ENCODE measurements at regions not wholly inside any gene's neighbourhood (a gene's known extent, or its start where the extent isn't known, plus 50 kb on each side); places are given as distances from the start of the nearest gene placed in this dataset.
A peak's percentile ranks its signal among the peaks of the same experiment; 100 is the strongest.

GRCh38 chrX:139200793-139201192 lies 329.7 kb upstream of the F9 start:
- H3K4me1 Mint-ChIP-seq, result peaks cover 10% of the 10 kb centered on the region
- no peak overlapping the region for H3K4me3 Mint-ChIP-seq
- TF ChIP-seq CTCF (IDR thresholded peaks at IDR 0.05), result no peak
- no peak for DNase-seq
- no peaks in the 10 kb centered on the region for H3K9me3 Mint-ChIP-seq
- H3K36me3 Mint-ChIP-seq (ENCODE audit: low read depth), result no peaks in the 10 kb centered on the region
- H3K27ac Mint-ChIP-seq, result no peak overlapping the region
- peaks cover 92% of the 10 kb centered on the region for H3K27me3 Mint-ChIP-seq (ENCODE audit: low read depth, poor library complexity)

GRCh38 chrX:139200346-139200745 lies 330.2 kb upstream of the F9 start:
- H3K4me1 Mint-ChIP-seq, result peaks cover 6% of the 10 kb centered on the region
- H3K9me3 Mint-ChIP-seq, result no peaks in the 10 kb centered on the region
- H3K36me3 Mint-ChIP-seq (ENCODE audit: low read depth), result no peaks in the 10 kb centered on the region
- H3K27ac Mint-ChIP-seq, result no peak overlapping the region
- no peak for TF ChIP-seq CTCF (IDR thresholded peaks at IDR 0.05)
- no peak overlapping the region for H3K4me3 Mint-ChIP-seq
- peaks cover 92% of the 10 kb centered on the region for H3K27me3 Mint-ChIP-seq (ENCODE audit: low read depth, poor library complexity)
- no peak for DNase-seq

GRCh38 chrX:139199933-139200332 lies 330.6 kb upstream of the F9 start:
- Mint-ChIP-seq H3K9me3 (no peaks in the 10 kb centered on the region), H3K27ac (no peak overlapping the region), H3K4me3 (no peak overlapping the region), H3K36me3 (ENCODE audit: low read depth) (no peaks in the 10 kb centered on the region), H3K4me1 (peaks cover 5% of the 10 kb centered on the region), H3K27me3 (ENCODE audit: low read depth, poor library complexity) (peaks cover 93% of the 10 kb centered on the region)
- no peak for TF ChIP-seq CTCF (IDR thresholded peaks at IDR 0.05)
- no peak for DNase-seq

GRCh38 chrX:139198936-139199335 lies 331.6 kb upstream of the F9 start:
- peaks cover 5% of the 10 kb centered on the region for H3K4me1 Mint-ChIP-seq
- no peak for TF ChIP-seq CTCF (IDR thresholded peaks at IDR 0.05)
- no peak for DNase-seq
- no peaks in the 10 kb centered on the region for H3K36me3 Mint-ChIP-seq (ENCODE audit: low read depth)
- H3K27me3 Mint-ChIP-seq (ENCODE audit: low read depth, poor library complexity), result peaks cover 94% of the 10 kb centered on the region
- no peak overlapping the region for H3K27ac Mint-ChIP-seq
- H3K4me3 Mint-ChIP-seq, result no peak overlapping the region
- peaks cover 3% of the 10 kb centered on the region for H3K9me3 Mint-ChIP-seq

GRCh38 chrX:139196890-139197289 lies 333.6 kb upstream of the F9 start:
- DNase-seq, result no peak
- TF ChIP-seq CTCF (IDR thresholded peaks at IDR 0.05), result no peak
- Mint-ChIP-seq H3K36me3 (ENCODE audit: low read depth) (no peaks in the 10 kb centered on the region), H3K27ac (no peak overlapping the region), H3K4me1 (no peaks in the 10 kb centered on the region), H3K9me3 (peaks cover 3% of the 10 kb centered on the region), H3K4me3 (no peak overlapping the region), H3K27me3 (ENCODE audit: low read depth, poor library complexity) (peaks cover 92% of the 10 kb centered on the region)

- Mint-ChIP-seq H3K4me3 (peak overlapping the region; percentile 76), H3K27ac (no peak overlapping the region), H3K36me3 (ENCODE audit: low read depth) (no peaks in the 10 kb centered on the region), H3K4me1 (no peaks in the 10 kb centered on the region), H3K9me3 (peaks cover 3% of the 10 kb centered on the region), H3K27me3 (ENCODE audit: low read depth, poor library complexity) (peaks cover 79% of the 10 kb centered on the region)
- peak; percentile 51 for DNase-seq
- no peak for TF ChIP-seq CTCF (IDR thresholded peaks at IDR 0.05)
Observed at GRCh38 chrX:139194571-139195280, 335.8 kb upstream of the F9 start.
